Fibroblast of lung (primary cell): ENCODE measurements at regions not wholly inside any gene's neighbourhood (a gene's known extent, or its start where the extent isn't known, plus 50 kb on each side); places are given as distances from the start of the nearest gene placed in this dataset.
A peak's percentile ranks its signal among the peaks of the same experiment; 100 is the strongest.

Source experiments
- DNase-seq, 2 donors: peaks; one replicate each; pipeline versions ENCODE4 v3.0.0 to v3.0.0-alpha.2; 2010; ENCODE audit warnings: low read depth in 2 of 2
- H2AFZ ChIP-seq: 2 replicates; pipeline ENCODE4 v1.5.1; 2012; ENCODE audit warnings: low read length, control low read depth, inconsistent platforms
- H3K27ac ChIP-seq: 2 replicates; pipeline ENCODE4 v1.5.1; 2011; ENCODE audit warnings: low read length, control low read depth; ENCODE audit not compliant: insufficient read depth
- H3K27me3 ChIP-seq: 2 replicates; pipeline ENCODE4 v1.5.1; 2011; ENCODE audit warnings: mild to moderate bottlenecking, low read length; ENCODE audit not compliant: control insufficient read depth, insufficient read depth
- H3K36me3 ChIP-seq: 2 replicates; pipeline ENCODE4 v1.5.1; 2011; ENCODE audit warnings: low read length; ENCODE audit not compliant: control insufficient read depth, insufficient read depth
- H3K4me1 ChIP-seq: 2 replicates; pipeline ENCODE4 v1.5.1; 2011; ENCODE audit warnings: low read length; ENCODE audit not compliant: control insufficient read depth, insufficient read depth; ENCODE audit errors: extremely low read depth
- H3K4me2 ChIP-seq: 2 replicates; pipeline ENCODE4 v1.5.1; 2011; ENCODE audit warnings: low read length, control low read depth; ENCODE audit not compliant: insufficient read depth; ENCODE audit errors: extremely low read depth
- H3K4me3 ChIP-seq, 4 experiments: fragments of 200-600 bp in 1 of 4; sonication (generic) in 1 of 4; replicated peaks in 1 of 4; 2 replicates each; pipeline ENCODE4 v1.5.1; 2011 to 2016; ENCODE audit warnings: low read length in 4 of 4, low read depth in 3 of 4, mild to moderate bottlenecking in 3 of 4, control low read depth in 2 of 4, inconsistent platforms in 1 of 4, mixed read lengths in 1 of 4; ENCODE audit not compliant: insufficient read depth in 1 of 4; ENCODE audit errors: control extremely low read depth in 1 of 4
- H3K79me2 ChIP-seq: 2 replicates; pipeline ENCODE4 v1.5.1; 2012; ENCODE audit warnings: mild to moderate bottlenecking, low read length, inconsistent platforms; ENCODE audit not compliant: control insufficient read depth, insufficient read depth
- H3K9ac ChIP-seq: 2 replicates; pipeline ENCODE4 v1.5.1; 2011; ENCODE audit warnings: mild to moderate bottlenecking, low read length, control low read depth; ENCODE audit not compliant: insufficient read depth
- H3K9me3 ChIP-seq: 2 replicates; pipeline ENCODE4 v1.5.1; 2012; ENCODE audit warnings: low read depth, low read length; ENCODE audit not compliant: control insufficient read depth, insufficient read depth
- H4K20me1 ChIP-seq: 2 replicates; pipeline ENCODE4 v1.5.1; 2011; ENCODE audit warnings: low read length; ENCODE audit not compliant: control insufficient read depth, insufficient read depth; ENCODE audit errors: extremely low read depth
- CTCF ChIP-seq, 2 donors: IDR thresholded peaks in 1 of 2; conservative IDR thresholded peaks in 1 of 2; 1 replicate in 1 of 2; 2 replicates in 1 of 2; pipeline ENCODE4 v1.5.1; 2011 to 2012; ENCODE audit warnings: low read length in 2 of 2, control low read depth in 1 of 2, inconsistent platforms in 1 of 2, low read depth in 1 of 2, mild to moderate bottlenecking in 1 of 2
- EZH2 ChIP-seq: IDR thresholded peaks from 2 replicates; pipeline ENCODE4 v1.5.1; 2012; ENCODE audit warnings: low read length, control low read depth, mild to moderate bottlenecking; ENCODE audit errors: missing control alignments

- peak overlapping the region; percentile 69 for H3K27ac ChIP-seq
- H3K36me3 ChIP-seq: no peaks in the 10 kb centered on the region
- peak overlapping the region in 2 of 4 experiments; percentile 2 to 49 for H3K4me3 ChIP-seq
- H3K4me2 ChIP-seq: peak overlapping the region; percentile 51
- H3K79me2 ChIP-seq: no peaks in the 10 kb centered on the region
- TF ChIP-seq EZH2 (no peak), CTCF (conservative IDR thresholded peaks at IDR 0.05 in 1 of 2, IDR thresholded peaks at IDR 0.05 in 1 of 2; ENCODE audit: low read depth in 1 of 2, low read length in 2 of 2) (no peak)
- H4K20me1 ChIP-seq: no peaks in the 10 kb centered on the region
- H2AFZ ChIP-seq: no peak overlapping the region
- H3K27me3 ChIP-seq: no peaks in the 10 kb centered on the region
- no peak for DNase-seq
- no peaks in the 10 kb centered on the region for H3K9me3 ChIP-seq
- peaks cover 2% of the 10 kb centered on the region for H3K4me1 ChIP-seq
- H3K9ac ChIP-seq: no peak overlapping the region
These were observed 106.6 kb upstream of the CELF2 start for GRCh38 chr10:10911035-10911434.

- H3K9me3 ChIP-seq: no peaks in the 10 kb centered on the region
- no peak overlapping the region for H3K9ac ChIP-seq
- no peaks in the 10 kb centered on the region for H3K79me2 ChIP-seq
- peak overlapping the region; percentile 30 for H2AFZ ChIP-seq
- peak overlapping the region; percentile 11 to 49 (median 27) for H3K4me3 ChIP-seq
- H3K4me2 ChIP-seq: peak overlapping the region; percentile 51
- no peaks in the 10 kb centered on the region for H4K20me1 ChIP-seq
- no peak for TF ChIP-seq EZH2
- no peak for TF ChIP-seq CTCF (conservative IDR thresholded peaks at IDR 0.05 in 1 of 2, IDR thresholded peaks at IDR 0.05 in 1 of 2; ENCODE audit: low read depth in 1 of 2, low read length in 2 of 2)
- no peaks in the 10 kb centered on the region for H3K36me3 ChIP-seq
- peaks cover 2% of the 10 kb centered on the region for H3K4me1 ChIP-seq
- H3K27me3 ChIP-seq: no peaks in the 10 kb centered on the region
- peak overlapping the region; percentile 69 for H3K27ac ChIP-seq
- peak; percentile 90 to 97 for DNase-seq
These were observed 106.2 kb upstream of the CELF2 start for GRCh38 chr10:10911471-10911921.

- H3K79me2 ChIP-seq: no peaks in the 10 kb centered on the region
- H3K4me1 ChIP-seq: peaks cover 2% of the 10 kb centered on the region
- H3K27ac ChIP-seq: no peak overlapping the region
- H3K27me3 ChIP-seq: no peaks in the 10 kb centered on the region
- H3K9ac ChIP-seq: no peak overlapping the region
- no peaks in the 10 kb centered on the region for H3K9me3 ChIP-seq
- no peaks in the 10 kb centered on the region for H4K20me1 ChIP-seq
- no peak overlapping the region for H2AFZ ChIP-seq
- no peak overlapping the region for H3K4me3 ChIP-seq
- no peaks in the 10 kb centered on the region for H3K36me3 ChIP-seq
- no peak overlapping the region for H3K4me2 ChIP-seq
- peak in 1 of 2 donors; percentile 23 for DNase-seq
- TF ChIP-seq CTCF (conservative IDR thresholded peaks at IDR 0.05 in 1 of 2, IDR thresholded peaks at IDR 0.05 in 1 of 2; ENCODE audit: low read depth in 1 of 2, low read length in 2 of 2) (no peak), EZH2 (no peak)
These were observed 103.5 kb upstream of the CELF2 start for GRCh38 chr10:10914144-10914543.
